Neural progenitor cell (in vitro differentiated cells): ENCODE measurements at regions not wholly inside any gene's neighbourhood (a gene's known extent, or its start where the extent isn't known, plus 50 kb on each side); places are given as distances from the start of the nearest gene placed in this dataset.

Experiments used
- CTCF ChIP-seq: fragments of 200-600 bp; sonication (generic); IDR thresholded peaks from 2 replicates; pipeline ENCODE4 v1.5.1; 2017; ENCODE audit warnings: antibody characterized with exemption, mild to moderate bottlenecking
- EZH2 ChIP-seq: fragments of 200-600 bp; sonication (generic); IDR thresholded peaks from 2 replicates; pipeline ENCODE4 v1.6.1; 2017; ENCODE audit warnings: antibody characterized with exemption, mild to moderate bottlenecking, moderate library complexity
- EZH2phosphoT487 ChIP-seq: fragments of 200-600 bp; sonication (generic); IDR thresholded peaks from 2 replicates; pipeline ENCODE4 v1.6.1; 2017; ENCODE audit warnings: antibody characterized with exemption

DNA sequence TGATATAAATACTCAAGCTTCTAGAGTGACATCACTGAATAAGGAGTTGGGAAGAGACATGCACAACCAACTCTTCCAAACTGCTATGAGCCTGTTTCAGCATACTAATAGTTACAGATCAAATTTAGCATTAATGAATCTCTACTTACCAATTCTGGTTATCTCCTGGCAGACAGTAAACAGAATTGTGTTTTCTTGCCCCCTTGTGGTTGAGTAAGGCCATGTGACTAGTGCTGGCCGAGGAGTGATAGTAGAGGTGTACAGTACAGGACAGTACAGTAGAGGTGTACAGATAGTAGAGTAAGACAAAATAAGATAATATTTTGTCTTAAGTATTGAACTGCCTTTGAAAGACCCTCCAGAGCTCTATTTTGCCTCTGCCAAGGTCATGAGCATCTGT lies 681.4 kb downstream of the GABRG1 start:
- TF ChIP-seq CTCF (peak; percentile 67), EZH2 (no peak), EZH2phosphoT487 (no peak)
